ENCODE measurements at regions not wholly inside any gene's neighbourhood (a gene's known extent, or its start where the extent isn't known, plus 50 kb on each side); places are given as distances from the start of the nearest gene placed in this dataset.

DNA sequence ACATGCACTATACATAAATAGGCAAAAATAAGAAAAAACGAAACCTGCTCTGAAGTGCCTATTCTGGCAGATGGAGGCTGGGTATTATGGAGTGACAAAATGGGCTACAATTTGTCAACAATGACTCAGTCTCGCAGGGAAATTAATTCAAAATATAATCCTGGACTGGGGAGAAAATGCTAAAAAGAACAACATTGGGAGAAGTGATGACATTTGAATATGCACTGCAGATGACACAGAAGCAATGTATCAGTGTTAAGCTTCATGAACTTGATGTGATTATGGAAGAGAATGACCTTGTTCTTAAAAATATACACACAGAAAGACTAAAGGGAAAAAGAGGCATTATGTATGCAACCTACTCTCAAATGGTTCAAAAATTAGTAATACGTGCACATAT lies 74.8 kb upstream of the PSMD7 start:
- no peak overlapping the region for H2AFZ ChIP-seq
- no peak overlapping the region for H3K9ac ChIP-seq
- H3K4me3 ChIP-seq (ENCODE audit: low read depth, low read length): no peak overlapping the region
- no peaks in the 10 kb centered on the region for H3K36me3 ChIP-seq (ENCODE audit: control insufficient read depth, insufficient read depth, low read length)
- no peaks in the 10 kb centered on the region for H3K27me3 ChIP-seq (ENCODE audit: control insufficient read depth, insufficient read depth, low read length)
- no peak overlapping the region for H3K27ac ChIP-seq
- H3K4me1 ChIP-seq: no peaks in the 10 kb centered on the region
- no peaks in the 10 kb centered on the region for H3K9me3 ChIP-seq (ENCODE audit: control insufficient read depth, low read length)
- H3K79me2 ChIP-seq: no peaks in the 10 kb centered on the region
- TF ChIP-seq CTCF (IDR thresholded peaks at IDR 0.05): no peak
- no peak overlapping the region for H3K4me2 ChIP-seq (ENCODE audit: low read length)

DNA sequence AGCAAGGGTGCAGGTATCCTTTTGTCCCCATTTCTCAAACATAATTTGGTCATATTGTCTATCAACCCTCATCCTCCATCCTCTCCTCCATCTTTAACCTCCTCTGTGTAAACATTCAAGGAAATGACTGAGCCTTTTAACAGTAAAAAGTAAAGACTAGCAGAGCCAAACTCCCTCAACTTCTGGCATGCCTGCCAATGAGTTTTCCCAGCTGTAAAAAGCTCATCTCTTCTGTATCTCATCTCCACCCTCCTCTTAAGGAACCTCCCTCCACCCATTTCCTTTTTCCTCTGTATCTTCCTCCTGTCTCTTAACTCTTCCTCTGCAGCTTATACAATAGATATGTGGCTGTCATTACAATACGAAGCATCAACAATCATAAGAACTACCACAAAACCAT lies 76.9 kb upstream of the PSMD7 start:
- H3K79me2 ChIP-seq: no peaks in the 10 kb centered on the region
- H3K4me2 ChIP-seq (ENCODE audit: low read length): no peak overlapping the region
- H3K27me3 ChIP-seq (ENCODE audit: control insufficient read depth, insufficient read depth, low read length): no peaks in the 10 kb centered on the region
- H3K36me3 ChIP-seq (ENCODE audit: control insufficient read depth, insufficient read depth, low read length): no peaks in the 10 kb centered on the region
- TF ChIP-seq CTCF (IDR thresholded peaks at IDR 0.05): no peak
- no peak overlapping the region for H3K9ac ChIP-seq
- no peak overlapping the region for H2AFZ ChIP-seq
- H3K4me1 ChIP-seq: no peaks in the 10 kb centered on the region
- H3K4me3 ChIP-seq (ENCODE audit: low read depth, low read length): no peak overlapping the region
- H3K27ac ChIP-seq: no peak overlapping the region
- no peaks in the 10 kb centered on the region for H3K9me3 ChIP-seq (ENCODE audit: control insufficient read depth, low read length)

- TF ChIP-seq CTCF (IDR thresholded peaks at IDR 0.05): no peak
- no peak overlapping the region for H3K4me2 ChIP-seq (ENCODE audit: low read length)
- H3K79me2 ChIP-seq: no peaks in the 10 kb centered on the region
- H3K9me3 ChIP-seq (ENCODE audit: control insufficient read depth, low read length): no peaks in the 10 kb centered on the region
- no peak overlapping the region for H2AFZ ChIP-seq
- H3K4me3 ChIP-seq (ENCODE audit: low read depth, low read length): no peak overlapping the region
- H3K27me3 ChIP-seq (ENCODE audit: control insufficient read depth, insufficient read depth, low read length): no peaks in the 10 kb centered on the region
- no peaks in the 10 kb centered on the region for H3K4me1 ChIP-seq
- no peak overlapping the region for H3K27ac ChIP-seq
- H3K9ac ChIP-seq: no peak overlapping the region
- no peaks in the 10 kb centered on the region for H3K36me3 ChIP-seq (ENCODE audit: control insufficient read depth, insufficient read depth, low read length)
These were observed 77.7 kb upstream of the PSMD7 start for GRCh38 chr16:74218871-74219270.

GRCh38 chr16:74216319-74216718 lies 80.3 kb upstream of the PSMD7 start:
- no peak overlapping the region for H2AFZ ChIP-seq
- H3K9ac ChIP-seq: no peak overlapping the region
- no peaks in the 10 kb centered on the region for H3K79me2 ChIP-seq
- H3K27ac ChIP-seq: no peak overlapping the region
- H3K4me2 ChIP-seq (ENCODE audit: low read length): no peak overlapping the region
- TF ChIP-seq CTCF (IDR thresholded peaks at IDR 0.05): no peak
- no peaks in the 10 kb centered on the region for H3K4me1 ChIP-seq
- H3K9me3 ChIP-seq (ENCODE audit: control insufficient read depth, low read length): no peaks in the 10 kb centered on the region
- H3K4me3 ChIP-seq (ENCODE audit: low read depth, low read length): no peak overlapping the region
- H3K36me3 ChIP-seq (ENCODE audit: control insufficient read depth, insufficient read depth, low read length): no peaks in the 10 kb centered on the region
- no peaks in the 10 kb centered on the region for H3K27me3 ChIP-seq (ENCODE audit: control insufficient read depth, insufficient read depth, low read length)

- Histone ChIP-seq H3K9ac (no peak overlapping the region), H3K4me1 (no peaks in the 10 kb centered on the region), H3K27ac (no peak overlapping the region), H3K4me3 (ENCODE audit: low read depth, low read length) (no peak overlapping the region), H3K9me3 (ENCODE audit: control insufficient read depth, low read length) (no peaks in the 10 kb centered on the region), H3K79me2 (no peaks in the 10 kb centered on the region), H3K4me2 (ENCODE audit: low read length) (no peak overlapping the region), H3K36me3 (ENCODE audit: control insufficient read depth, insufficient read depth, low read length) (no peaks in the 10 kb centered on the region), H3K27me3 (ENCODE audit: control insufficient read depth, insufficient read depth, low read length) (no peaks in the 10 kb centered on the region), H2AFZ (no peak overlapping the region)
- TF ChIP-seq CTCF (IDR thresholded peaks at IDR 0.05): no peak
These were observed 81.4 kb upstream of the PSMD7 start for GRCh38 chr16:74215249-74215648.
